ENCODE measurements at regions not wholly inside any gene's neighbourhood (a gene's known extent, or its start where the extent isn't known, plus 50 kb on each side); places are given as distances from the start of the nearest gene placed in this dataset.

DNA sequence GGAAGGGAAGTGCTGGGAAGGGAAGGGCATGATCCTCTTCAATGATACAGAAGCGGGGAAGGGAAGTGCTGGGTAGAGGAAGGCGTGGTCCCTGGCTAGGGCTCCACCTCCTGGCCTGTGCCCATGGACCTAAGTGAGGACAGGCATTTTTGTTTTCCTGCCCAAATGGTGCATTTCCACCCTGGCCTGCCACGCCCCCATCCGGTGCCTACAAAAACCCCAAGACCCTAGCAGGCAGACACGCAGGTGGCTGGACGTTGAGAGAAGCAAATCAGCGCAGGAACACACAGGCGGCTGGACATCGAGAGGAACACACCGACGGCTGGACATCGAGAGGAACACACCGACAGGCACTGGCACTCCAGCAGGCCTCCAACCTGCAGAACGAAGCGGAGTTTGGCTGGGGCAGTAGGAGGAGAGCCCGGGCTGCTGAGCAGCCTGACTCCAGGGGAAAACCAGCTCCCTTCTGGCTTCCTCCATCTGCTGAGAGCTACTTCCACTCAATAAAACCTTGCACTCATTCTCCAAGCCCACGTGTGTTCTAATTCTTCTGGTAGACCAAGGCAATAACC lies 628.3 kb downstream of the BUD13 start:
- peaks cover 2% of the 10 kb centered on the region for H3K27me3 Mint-ChIP-seq (ENCODE audit: unreplicated experiment)
- H3K36me3 Mint-ChIP-seq (ENCODE audit: low read depth, unreplicated experiment) = peaks cover 3% of the 10 kb centered on the region

DNA sequence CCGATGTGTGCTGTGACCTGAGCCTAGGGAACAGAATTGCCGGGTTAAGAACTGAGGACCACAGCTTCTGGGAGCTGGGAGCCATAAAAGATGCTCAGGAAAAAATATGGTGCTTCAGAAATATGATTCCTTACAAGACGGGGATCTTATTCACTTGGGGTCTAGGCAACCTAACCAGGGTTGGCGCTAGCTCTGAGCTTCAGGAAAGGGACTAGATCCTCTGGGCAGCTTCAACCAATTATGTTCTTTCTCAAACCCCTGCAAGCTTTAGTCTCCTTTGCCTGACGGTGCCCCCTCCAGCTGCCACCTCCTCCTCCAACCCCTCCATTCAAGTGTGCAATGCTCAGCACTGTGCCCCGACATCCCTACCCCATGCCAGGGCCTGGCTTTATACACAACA lies 634.1 kb upstream of the CADM1 start:
- Mint-ChIP-seq H3K27me3 (ENCODE audit: unreplicated experiment) (peaks cover under 1% of the 10 kb centered on the region), H3K4me3 (ENCODE audit: unreplicated experiment) (no peak overlapping the region), H3K9me3 (ENCODE audit: unreplicated experiment) (no peaks in the 10 kb centered on the region), H3K27ac (ENCODE audit: unreplicated experiment) (no peak overlapping the region), H3K4me1 (ENCODE audit: unreplicated experiment) (peaks cover 42% of the 10 kb centered on the region), H3K36me3 (ENCODE audit: low read depth, unreplicated experiment) (no peaks in the 10 kb centered on the region)
- DNase-seq (ENCODE audit: low spot score) = no peak
- TF ChIP-seq, protein P1, sequence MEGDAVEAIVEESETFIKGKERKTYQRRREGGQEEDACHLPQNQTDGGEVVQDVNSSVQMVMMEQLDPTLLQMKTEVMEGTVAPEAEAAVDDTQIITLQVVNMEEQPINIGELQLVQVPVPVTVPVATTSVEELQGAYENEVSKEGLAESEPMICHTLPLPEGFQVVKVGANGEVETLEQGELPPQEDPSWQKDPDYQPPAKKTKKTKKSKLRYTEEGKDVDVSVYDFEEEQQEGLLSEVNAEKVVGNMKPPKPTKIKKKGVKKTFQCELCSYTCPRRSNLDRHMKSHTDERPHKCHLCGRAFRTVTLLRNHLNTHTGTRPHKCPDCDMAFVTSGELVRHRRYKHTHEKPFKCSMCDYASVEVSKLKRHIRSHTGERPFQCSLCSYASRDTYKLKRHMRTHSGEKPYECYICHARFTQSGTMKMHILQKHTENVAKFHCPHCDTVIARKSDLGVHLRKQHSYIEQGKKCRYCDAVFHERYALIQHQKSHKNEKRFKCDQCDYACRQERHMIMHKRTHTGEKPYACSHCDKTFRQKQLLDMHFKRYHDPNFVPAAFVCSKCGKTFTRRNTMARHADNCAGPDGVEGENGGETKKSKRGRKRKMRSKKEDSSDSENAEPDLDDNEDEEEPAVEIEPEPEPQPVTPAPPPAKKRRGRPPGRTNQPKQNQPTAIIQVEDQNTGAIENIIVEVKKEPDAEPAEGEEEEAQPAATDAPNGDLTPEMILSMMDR (IDR thresholded peaks at IDR 0.05; ENCODE audit: unreplicated experiment) = no peak

More for the DNA sequence above, 628.3 kb downstream of the BUD13 start:
- Mint-ChIP-seq H3K9me3 (ENCODE audit: unreplicated experiment) (no peaks in the 10 kb centered on the region), H3K4me3 (ENCODE audit: unreplicated experiment) (no peak overlapping the region), H3K4me1 (ENCODE audit: unreplicated experiment) (peaks cover 4% of the 10 kb centered on the region), H3K27ac (ENCODE audit: unreplicated experiment) (no peak overlapping the region)
- DNase-seq (ENCODE audit: low spot score) = no peak
- TF ChIP-seq, protein P1 (IDR thresholded peaks at IDR 0.05; ENCODE audit: unreplicated experiment) = no peak

- TF ChIP-seq, protein P1 (IDR thresholded peaks at IDR 0.05; ENCODE audit: unreplicated experiment) = no peak
- no peaks in the 10 kb centered on the region for H3K36me3 Mint-ChIP-seq (ENCODE audit: low read depth, unreplicated experiment)
- no peak overlapping the region for H3K27ac Mint-ChIP-seq (ENCODE audit: unreplicated experiment)
- H3K27me3 Mint-ChIP-seq (ENCODE audit: unreplicated experiment) = peaks cover 5% of the 10 kb centered on the region
- H3K4me1 Mint-ChIP-seq (ENCODE audit: unreplicated experiment) = peaks cover 47% of the 10 kb centered on the region
- H3K9me3 Mint-ChIP-seq (ENCODE audit: unreplicated experiment) = no peaks in the 10 kb centered on the region
- no peak overlapping the region for H3K4me3 Mint-ChIP-seq (ENCODE audit: unreplicated experiment)
- DNase-seq (ENCODE audit: low spot score) = no peak
Measured at GRCh38 chr11:116137753-116138152, 633.5 kb upstream of the CADM1 start.

DNA sequence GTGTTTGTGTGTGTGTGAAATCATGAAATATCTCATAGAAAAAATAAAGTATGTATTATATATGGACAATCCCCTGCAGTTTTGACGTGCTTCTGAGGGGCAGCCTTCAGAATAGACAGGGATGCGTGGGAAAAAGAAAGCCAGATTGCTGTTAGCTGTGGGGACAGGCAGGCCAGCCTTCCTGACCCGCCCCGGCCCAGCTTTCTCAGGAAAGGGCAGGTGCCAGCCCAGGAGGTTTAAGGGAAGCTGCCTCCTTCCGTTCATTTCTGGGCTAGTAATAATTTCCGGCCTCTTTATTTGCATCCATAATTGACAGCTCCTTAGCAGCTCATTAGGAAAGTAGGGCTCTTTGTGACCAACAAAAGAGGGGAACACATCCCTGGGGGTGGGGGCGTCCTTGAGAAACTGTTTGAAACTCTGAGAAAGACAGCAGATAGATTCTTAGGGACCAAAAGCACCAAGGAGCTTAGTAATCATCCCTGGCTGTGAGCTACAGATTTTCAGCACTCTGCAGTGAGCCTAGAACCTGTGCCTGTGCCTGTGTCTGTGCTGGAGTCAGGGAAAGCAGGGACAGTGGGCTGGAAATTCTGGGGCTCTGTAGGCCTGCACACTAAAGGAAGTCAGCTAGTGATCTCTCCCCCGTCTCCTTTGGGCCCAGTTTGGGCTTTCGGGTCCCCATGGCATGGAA lies 632.9 kb upstream of the CADM1 start:
- H3K4me1 Mint-ChIP-seq (ENCODE audit: unreplicated experiment) = peaks cover 52% of the 10 kb centered on the region
- no peaks in the 10 kb centered on the region for H3K36me3 Mint-ChIP-seq (ENCODE audit: low read depth, unreplicated experiment)
- H3K27ac Mint-ChIP-seq (ENCODE audit: unreplicated experiment) = no peak overlapping the region
- H3K4me3 Mint-ChIP-seq (ENCODE audit: unreplicated experiment) = no peak overlapping the region
- H3K9me3 Mint-ChIP-seq (ENCODE audit: unreplicated experiment) = no peaks in the 10 kb centered on the region
- no peak for DNase-seq (ENCODE audit: low spot score)
- TF ChIP-seq, protein P1 (IDR thresholded peaks at IDR 0.05; ENCODE audit: unreplicated experiment) = no peak
- H3K27me3 Mint-ChIP-seq (ENCODE audit: unreplicated experiment) = peaks cover 5% of the 10 kb centered on the region

DNA sequence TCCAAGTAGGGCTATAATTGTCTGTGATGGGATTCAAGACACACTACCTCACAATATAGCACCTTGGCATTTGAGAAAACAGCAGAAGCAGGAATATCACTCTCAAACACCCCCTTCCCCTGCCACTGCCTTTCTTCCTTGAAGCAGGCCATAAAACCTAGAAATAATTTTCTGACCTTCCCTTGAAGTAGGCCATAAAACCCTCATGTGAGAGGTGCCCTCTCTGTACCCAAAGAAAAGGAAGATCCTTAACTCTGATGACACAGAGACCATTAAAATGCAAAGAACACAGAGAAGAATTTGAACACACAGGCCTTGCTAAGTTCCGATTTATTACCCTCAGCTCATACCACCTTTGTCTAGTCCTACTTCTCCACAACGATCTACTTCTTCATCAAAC lies 631.7 kb upstream of the CADM1 start:
- no peak for DNase-seq (ENCODE audit: low spot score)
- Mint-ChIP-seq H3K27ac (ENCODE audit: unreplicated experiment) (no peak overlapping the region), H3K27me3 (ENCODE audit: unreplicated experiment) (peaks cover 5% of the 10 kb centered on the region), H3K4me1 (ENCODE audit: unreplicated experiment) (peaks cover 52% of the 10 kb centered on the region), H3K4me3 (ENCODE audit: unreplicated experiment) (no peak overlapping the region), H3K9me3 (ENCODE audit: unreplicated experiment) (no peaks in the 10 kb centered on the region), H3K36me3 (ENCODE audit: low read depth, unreplicated experiment) (no peaks in the 10 kb centered on the region)
- TF ChIP-seq, protein P1 (IDR thresholded peaks at IDR 0.05; ENCODE audit: unreplicated experiment) = no peak

Data from endothelial cell (in vitro differentiated cells).